ENCODE measurements at regions not wholly inside any gene's neighbourhood (a gene's known extent, or its start where the extent isn't known, plus 50 kb on each side); places are given as distances from the start of the nearest gene placed in this dataset.
"Not testable (repeated sequence)": the region's sequence is repeated elsewhere in the genome, so short reads cannot be mapped to it uniquely, and the experiment has no call there.

GRCh38 chr6:86079938-86080337 is 437.3 kb upstream of the SYNCRIP start:
- in situ Hi-C loops (cut with MboI; ENCODE audit: low pct_unique_long_range_greater_than_20kb, low sequenced_read_pairs, unreplicated experiment): no loop called here
- TF ChIP-seq, protein P1, sequence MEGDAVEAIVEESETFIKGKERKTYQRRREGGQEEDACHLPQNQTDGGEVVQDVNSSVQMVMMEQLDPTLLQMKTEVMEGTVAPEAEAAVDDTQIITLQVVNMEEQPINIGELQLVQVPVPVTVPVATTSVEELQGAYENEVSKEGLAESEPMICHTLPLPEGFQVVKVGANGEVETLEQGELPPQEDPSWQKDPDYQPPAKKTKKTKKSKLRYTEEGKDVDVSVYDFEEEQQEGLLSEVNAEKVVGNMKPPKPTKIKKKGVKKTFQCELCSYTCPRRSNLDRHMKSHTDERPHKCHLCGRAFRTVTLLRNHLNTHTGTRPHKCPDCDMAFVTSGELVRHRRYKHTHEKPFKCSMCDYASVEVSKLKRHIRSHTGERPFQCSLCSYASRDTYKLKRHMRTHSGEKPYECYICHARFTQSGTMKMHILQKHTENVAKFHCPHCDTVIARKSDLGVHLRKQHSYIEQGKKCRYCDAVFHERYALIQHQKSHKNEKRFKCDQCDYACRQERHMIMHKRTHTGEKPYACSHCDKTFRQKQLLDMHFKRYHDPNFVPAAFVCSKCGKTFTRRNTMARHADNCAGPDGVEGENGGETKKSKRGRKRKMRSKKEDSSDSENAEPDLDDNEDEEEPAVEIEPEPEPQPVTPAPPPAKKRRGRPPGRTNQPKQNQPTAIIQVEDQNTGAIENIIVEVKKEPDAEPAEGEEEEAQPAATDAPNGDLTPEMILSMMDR (IDR thresholded peaks at IDR 0.05; ENCODE audit: extremely low read depth, insufficient read depth, missing control alignments): no peak
- DNase-seq (ENCODE audit: low spot score): no peak

GRCh38 chr6:86070151-86070550 is 427.5 kb upstream of the SYNCRIP start:
- DNase-seq (ENCODE audit: low spot score): no peak
- in situ Hi-C loops (cut with MboI; ENCODE audit: low pct_unique_long_range_greater_than_20kb, low sequenced_read_pairs, unreplicated experiment): no loop called here

DNA sequence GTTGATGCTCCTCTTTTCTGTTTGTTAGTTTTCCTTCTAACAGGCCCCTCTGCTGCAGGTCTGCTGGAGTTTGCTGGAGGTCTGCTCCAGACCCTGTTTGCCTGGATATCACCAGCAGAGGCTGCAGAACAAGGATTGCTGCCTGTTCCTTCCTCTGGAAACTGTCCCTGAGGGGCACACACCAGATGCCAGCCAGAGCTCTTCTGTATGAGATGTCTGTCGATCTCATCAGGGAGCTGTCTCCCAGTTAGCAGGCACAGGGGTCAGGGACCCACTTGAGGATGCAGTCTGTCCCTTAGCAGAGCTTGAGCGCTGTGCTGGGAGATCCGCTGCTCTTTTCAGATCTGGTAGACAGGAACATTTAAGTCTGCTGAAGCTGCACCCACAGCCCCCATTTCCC is 422.3 kb upstream of the SYNCRIP start:
- in situ Hi-C loops (cut with MboI; ENCODE audit: low pct_unique_long_range_greater_than_20kb, low sequenced_read_pairs, unreplicated experiment); DNase-seq (ENCODE audit: low spot score): not testable (repeated sequence)

More at GRCh38 chr6:86070151-86070550, 427.5 kb upstream of the SYNCRIP start:
- TF ChIP-seq, protein P1 (IDR thresholded peaks at IDR 0.05; ENCODE audit: extremely low read depth, insufficient read depth, missing control alignments): no peak

- in situ Hi-C loops (cut with MboI; ENCODE audit: low pct_unique_long_range_greater_than_20kb, low sequenced_read_pairs, unreplicated experiment); DNase-seq (ENCODE audit: low spot score): not testable (repeated sequence)
Observed at GRCh38 chr6:86057293-86057980, 414.8 kb upstream of the SYNCRIP start.

DNA sequence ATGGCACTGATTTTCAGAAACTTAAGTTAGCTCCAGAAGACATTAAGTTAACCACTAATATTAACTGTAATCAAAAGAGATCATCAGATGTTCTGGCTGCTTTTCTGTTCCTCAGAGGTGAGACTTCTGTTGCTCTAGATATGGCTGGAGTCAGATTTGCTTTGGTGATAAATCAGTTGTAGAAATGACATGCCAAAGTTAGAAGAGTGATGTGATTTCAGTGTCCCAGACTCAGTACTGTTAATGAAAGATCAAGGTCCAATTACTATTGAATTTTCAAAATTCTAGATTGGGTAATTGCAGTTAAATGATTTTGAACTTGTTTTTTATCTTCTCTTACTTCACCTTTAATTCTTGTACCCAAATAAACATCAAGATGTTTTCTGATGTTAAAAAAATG is 402.4 kb upstream of the SYNCRIP start:
- TF ChIP-seq, protein P1 (IDR thresholded peaks at IDR 0.05; ENCODE audit: extremely low read depth, insufficient read depth, missing control alignments): no peak
- in situ Hi-C loops (cut with MboI; ENCODE audit: low pct_unique_long_range_greater_than_20kb, low sequenced_read_pairs, unreplicated experiment): no loop called here
- DNase-seq (ENCODE audit: low spot score): no peak

- no peak for DNase-seq (ENCODE audit: low spot score)
- in situ Hi-C loops (cut with MboI; ENCODE audit: low pct_unique_long_range_greater_than_20kb, low sequenced_read_pairs, unreplicated experiment): no loop called here
- TF ChIP-seq, protein P1 (IDR thresholded peaks at IDR 0.05; ENCODE audit: extremely low read depth, insufficient read depth, missing control alignments): no peak
Observed at GRCh38 chr6:86042214-86042613, 399.5 kb upstream of the SYNCRIP start.

DNA sequence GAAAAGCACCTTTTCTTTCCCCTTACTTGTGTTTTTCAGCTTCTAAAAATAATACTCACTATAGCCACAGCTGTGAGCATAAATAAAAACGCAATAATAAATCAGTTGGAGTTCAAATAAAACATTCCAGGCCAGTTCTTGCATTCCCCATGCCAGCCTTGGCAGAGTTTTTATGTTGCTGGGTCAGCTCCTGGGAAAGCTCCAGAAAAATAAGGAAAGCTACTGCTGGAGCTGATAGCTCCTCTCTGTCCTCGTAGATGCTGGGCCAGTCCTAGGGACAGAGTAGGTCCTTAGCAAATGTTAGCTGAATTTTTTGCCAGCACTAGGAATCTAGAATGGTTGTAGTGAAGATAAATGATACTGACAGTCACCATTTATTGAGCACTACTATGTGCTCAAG is 389.0 kb upstream of the SYNCRIP start:
- no peak for DNase-seq (ENCODE audit: low spot score)
- in situ Hi-C loops (cut with MboI; ENCODE audit: low pct_unique_long_range_greater_than_20kb, low sequenced_read_pairs, unreplicated experiment): no loop called here
- TF ChIP-seq, protein P1 (IDR thresholded peaks at IDR 0.05; ENCODE audit: extremely low read depth, insufficient read depth, missing control alignments): no peak

GRCh38 chr6:86030875-86031274 is 388.2 kb upstream of the SYNCRIP start:
- TF ChIP-seq, protein P1 (IDR thresholded peaks at IDR 0.05; ENCODE audit: extremely low read depth, insufficient read depth, missing control alignments): no peak
- no peak for DNase-seq (ENCODE audit: low spot score)
- in situ Hi-C loops (cut with MboI; ENCODE audit: low pct_unique_long_range_greater_than_20kb, low sequenced_read_pairs, unreplicated experiment): no loop called here
